Adrenal gland (tissue), 5 donors: ENCODE measurements at regions not wholly inside any gene's neighbourhood (a gene's known extent, or its start where the extent isn't known, plus 50 kb on each side); places are given as distances from the start of the nearest gene placed in this dataset.

Source experiments
- CTCF ChIP-seq, 6 experiments: fragments of 450-650 bp in 4 of 6; fragments of 200-600 bp in 2 of 6; sonication (generic) in 1 of 6; IDR thresholded peaks; 1 replicate in 5 of 6; 2 replicates in 1 of 6; pipeline versions ENCODE4 v1.5.1 to v1.8.0; 2016 to 2021; ENCODE audit warnings: antibody characterized with exemption in 6 of 6, mild to moderate bottlenecking in 2 of 6, moderate library complexity in 1 of 6
- POLR2A ChIP-seq, 2 donors: fragments of 450-650 bp; IDR thresholded peaks; one replicate each; pipeline ENCODE4 v1.6.1; 2017; ENCODE audit warnings: antibody characterized with exemption in 2 of 2, mild to moderate bottlenecking in 2 of 2, moderate library complexity in 1 of 2
- donor health status: DM: no; HTN: no; CAD: no.

GRCh38 chr9:105030285-105030684, 102.3 kb upstream of the ABCA1 start:
- TF ChIP-seq POLR2A (IDR thresholded peaks at IDR 0.05), result no peak
- TF ChIP-seq CTCF (IDR thresholded peaks at IDR 0.05), result no peak
